CD14-positive monocyte (primary cell): ENCODE measurements at regions not wholly inside any gene's neighbourhood (a gene's known extent, or its start where the extent isn't known, plus 50 kb on each side); places are given as distances from the start of the nearest gene placed in this dataset.

Source experiments
- DNase-seq, 3 donors: peaks; one replicate each; pipeline ENCODE4 v3.0.0-alpha.2; 2011 to 2022
- H2AFZ ChIP-seq: 2 replicates; pipeline ENCODE4 v1.6.0; 2012; ENCODE audit warnings: mild to moderate bottlenecking, low read depth, low read length, inconsistent platforms; ENCODE audit not compliant: insufficient read depth, poor library complexity, severe bottlenecking
- H3K27ac ChIP-seq, 2 donors: 1 replicate in 1 of 2; 2 replicates in 1 of 2; pipeline ENCODE4 v1.5.1; 2012 to 2013; ENCODE audit warnings: low read length in 2 of 2, control low read depth in 1 of 2, inconsistent platforms in 1 of 2, low read depth in 1 of 2, mild to moderate bottlenecking in 1 of 2
- H3K27me3 ChIP-seq, 2 donors: one replicate each; pipeline versions ENCODE4 v1.6.0 to v1.6.1; 2011 to 2013; ENCODE audit warnings: low read length in 2 of 2; ENCODE audit not compliant: control insufficient read depth in 2 of 2, insufficient read depth in 2 of 2
- H3K36me3 ChIP-seq, 2 donors: replicated peaks in 1 of 2; 1 replicate in 1 of 2; 2 replicates in 1 of 2; pipeline versions ENCODE4 v1.5.1 to v1.6.1; 2012 to 2013; ENCODE audit warnings: low read length in 2 of 2, control low read depth in 1 of 2, inconsistent platforms in 1 of 2, mild to moderate bottlenecking in 1 of 2; ENCODE audit not compliant: insufficient read depth in 2 of 2, control insufficient read depth in 1 of 2
- H3K4me1 ChIP-seq, 2 donors: 1 replicate in 1 of 2; 2 replicates in 1 of 2; pipeline versions ENCODE4 v1.5.1 to v1.6.1; 2012 to 2013; ENCODE audit warnings: low read length in 2 of 2, control low read depth in 1 of 2, inconsistent platforms in 1 of 2, mild to moderate bottlenecking in 1 of 2, moderate library complexity in 1 of 2; ENCODE audit not compliant: insufficient read depth in 2 of 2, control insufficient read depth in 1 of 2
- H3K4me2 ChIP-seq: replicated peaks from 2 replicates; pipeline ENCODE3; 2012; ENCODE audit warnings: low read length, moderate library complexity, mild to moderate bottlenecking; ENCODE audit not compliant: poor library complexity, severe bottlenecking; ENCODE audit errors: extremely low read depth
- H3K4me3 ChIP-seq, 3 experiments: fragments of 200-600 bp in 1 of 3; sonication (generic) in 1 of 3; replicated peaks in 1 of 3; 1 replicate in 2 of 3; 2 replicates in 1 of 3; pipeline ENCODE4 v1.5.1; 2011 to 2013; ENCODE audit warnings: low read length in 3 of 3, mild to moderate bottlenecking in 3 of 3, control low read depth in 2 of 3, low read depth in 2 of 3, inconsistent platforms in 1 of 3, moderate library complexity in 1 of 3
- H3K79me2 ChIP-seq: 2 replicates; pipeline ENCODE4 v1.6.0; 2012; ENCODE audit warnings: mild to moderate bottlenecking, control low read depth, inconsistent platforms, low read length, moderate library complexity; ENCODE audit not compliant: insufficient read depth
- H3K9ac ChIP-seq: 2 replicates; pipeline ENCODE4 v1.6.0; 2017; ENCODE audit warnings: low read length, mild to moderate bottlenecking; ENCODE audit not compliant: insufficient read depth, poor library complexity, severe bottlenecking
- H3K9me3 ChIP-seq, 2 donors: replicated peaks in 1 of 2; 1 replicate in 1 of 2; 2 replicates in 1 of 2; pipeline versions ENCODE4 v1.5.1 to v1.6.1; 2012 to 2013; ENCODE audit warnings: low read length in 2 of 2, control low read depth in 1 of 2; ENCODE audit not compliant: control insufficient read depth in 1 of 2, insufficient read depth in 1 of 2
- H4K20me1 ChIP-seq: 2 replicates; pipeline ENCODE4 v1.6.0; 2012; ENCODE audit warnings: mild to moderate bottlenecking, low read length, control low read depth, moderate library complexity; ENCODE audit not compliant: insufficient read depth
- H3K27ac Mint-ChIP-seq, 7 donors: one replicate each; pipeline ENCODE4 v1.8.0; 2020; ENCODE audit warnings: mild to moderate bottlenecking in 7 of 7, mixed read lengths in 7 of 7, moderate library complexity in 6 of 7, inconsistent platforms in 2 of 7
- H3K27me3 Mint-ChIP-seq, 3 donors: one replicate each; pipeline ENCODE4 v1.8.0; 2021 to 2022; ENCODE audit warnings: low read depth in 3 of 3, mild to moderate bottlenecking in 3 of 3, mixed read lengths in 3 of 3, moderate library complexity in 3 of 3, inconsistent platforms in 1 of 3
- H3K36me3 Mint-ChIP-seq, 2 donors: one replicate each; pipeline ENCODE4 v1.8.0; 2020; ENCODE audit warnings: mixed read lengths in 2 of 2, inconsistent platforms in 1 of 2, mild to moderate bottlenecking in 1 of 2
- H3K4me1 Mint-ChIP-seq: one replicate; pipeline ENCODE4 v1.8.0; 2020; ENCODE audit warnings: mild to moderate bottlenecking, mixed read lengths
- H3K4me3 Mint-ChIP-seq, 2 donors: one replicate each; pipeline ENCODE4 v1.8.0; 2020; ENCODE audit warnings: mild to moderate bottlenecking in 2 of 2, mixed read lengths in 2 of 2, moderate library complexity in 1 of 2
- H3K9me3 Mint-ChIP-seq, 7 donors: one replicate each; pipeline ENCODE4 v1.8.0; 2020 to 2022; ENCODE audit warnings: mixed read lengths in 7 of 7, mild to moderate bottlenecking in 6 of 7, moderate library complexity in 6 of 7, inconsistent platforms in 2 of 7
- WGBS: methylation state at CpG from one replicate; pipeline ENCODE4 v1.1.5; 2013; ENCODE audit warnings: missing lambda C conversion rate; ENCODE audit not compliant: insufficient coverage; 5-methylcytosine and 5-hydroxymethylcytosine counted together
- intact Hi-C, 2 donors: fragments of 100-400 bp; cut with micrococcal nuclease; formaldehyde crosslinking; loops; one replicate each; pipeline versions ENCODE4 v1.15.0 to v1.15.1; 2023
- TF ChIP-seq, protein P1 (sequence below): fragments of 200-600 bp; IDR thresholded peaks from one replicate; pipeline ENCODE4 v1.8.0; 2022; ENCODE audit warnings: antibody characterized with exemption, mild to moderate bottlenecking

DNA sequence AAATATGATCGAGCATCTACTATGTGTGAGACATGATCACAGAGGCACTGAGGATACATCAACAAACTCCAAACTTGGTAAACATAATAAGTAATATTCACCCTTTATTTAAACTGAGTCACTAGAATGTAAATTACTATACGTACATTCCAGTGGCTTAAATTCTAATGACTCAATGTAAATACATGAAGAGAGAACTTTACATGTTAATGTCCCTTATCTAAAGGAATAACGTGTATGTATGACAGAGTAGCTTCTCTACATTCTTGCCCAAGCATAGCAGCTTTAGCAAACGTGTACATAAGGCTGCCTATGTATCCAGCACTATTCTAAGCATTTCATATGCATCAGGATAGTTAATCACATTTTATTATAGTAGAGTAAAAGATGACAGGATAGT is 111.8 kb upstream of the CYYR1 start:
- no peaks in the 10 kb centered on the region for H3K36me3 Mint-ChIP-seq
- no peaks in the 10 kb centered on the region for H3K27me3 ChIP-seq
- no peaks in the 10 kb centered on the region for H3K4me1 ChIP-seq
- no peaks in the 10 kb centered on the region for H3K4me1 Mint-ChIP-seq
- peaks cover 8 to 10% of the 10 kb centered on the region in 2 donors for H3K9me3 ChIP-seq
- no peaks in the 10 kb centered on the region for H4K20me1 ChIP-seq
- WGBS, result no CpG with 5 or more reads among the region's 4 CpGs
- intact Hi-C loops, result no loop called here
- no peak for DNase-seq
- H2AFZ ChIP-seq, result no peak overlapping the region
- no peak overlapping the region for H3K27ac ChIP-seq
- TF ChIP-seq, protein P1, sequence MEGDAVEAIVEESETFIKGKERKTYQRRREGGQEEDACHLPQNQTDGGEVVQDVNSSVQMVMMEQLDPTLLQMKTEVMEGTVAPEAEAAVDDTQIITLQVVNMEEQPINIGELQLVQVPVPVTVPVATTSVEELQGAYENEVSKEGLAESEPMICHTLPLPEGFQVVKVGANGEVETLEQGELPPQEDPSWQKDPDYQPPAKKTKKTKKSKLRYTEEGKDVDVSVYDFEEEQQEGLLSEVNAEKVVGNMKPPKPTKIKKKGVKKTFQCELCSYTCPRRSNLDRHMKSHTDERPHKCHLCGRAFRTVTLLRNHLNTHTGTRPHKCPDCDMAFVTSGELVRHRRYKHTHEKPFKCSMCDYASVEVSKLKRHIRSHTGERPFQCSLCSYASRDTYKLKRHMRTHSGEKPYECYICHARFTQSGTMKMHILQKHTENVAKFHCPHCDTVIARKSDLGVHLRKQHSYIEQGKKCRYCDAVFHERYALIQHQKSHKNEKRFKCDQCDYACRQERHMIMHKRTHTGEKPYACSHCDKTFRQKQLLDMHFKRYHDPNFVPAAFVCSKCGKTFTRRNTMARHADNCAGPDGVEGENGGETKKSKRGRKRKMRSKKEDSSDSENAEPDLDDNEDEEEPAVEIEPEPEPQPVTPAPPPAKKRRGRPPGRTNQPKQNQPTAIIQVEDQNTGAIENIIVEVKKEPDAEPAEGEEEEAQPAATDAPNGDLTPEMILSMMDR, result no peak
- H3K9me3 Mint-ChIP-seq, result peaks cover 0 to 19% (median 11%) of the 10 kb centered on the region in 7 donors
- no peaks in the 10 kb centered on the region for H3K36me3 ChIP-seq
- H3K4me3 ChIP-seq, result no peak overlapping the region
- no peak overlapping the region for H3K4me3 Mint-ChIP-seq
- no peak overlapping the region for H3K9ac ChIP-seq
- H3K79me2 ChIP-seq, result no peaks in the 10 kb centered on the region
- no peak overlapping the region for H3K27ac Mint-ChIP-seq
- no peak overlapping the region for H3K4me2 ChIP-seq
- peaks cover 0 to 3% (median 0%) of the 10 kb centered on the region in 3 donors for H3K27me3 Mint-ChIP-seq

DNA sequence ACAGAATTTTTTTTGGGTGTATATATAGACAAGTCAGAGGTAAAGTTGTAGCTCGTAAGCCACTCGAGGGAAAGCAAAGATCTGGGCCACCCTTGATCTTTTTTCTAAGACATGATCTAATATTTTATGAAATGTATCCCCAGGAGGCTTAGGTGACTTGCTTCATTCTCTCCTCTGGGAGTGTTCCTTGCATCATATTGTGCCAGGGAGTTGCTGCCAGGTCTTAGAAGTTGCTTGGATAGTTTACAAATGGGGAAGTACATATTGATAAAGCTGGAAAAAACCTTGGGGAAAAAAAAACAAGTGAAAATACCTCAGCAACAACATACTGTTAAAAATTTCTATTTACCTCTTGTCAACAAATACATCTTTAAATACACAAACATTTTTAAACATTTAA is 110.9 kb upstream of the CYYR1 start:
- WGBS, result no CpG with 5 or more reads among the region's 2 CpGs
- Mint-ChIP-seq H3K4me3 (no peak overlapping the region), H3K27ac (no peak overlapping the region), H3K27me3 (peaks cover 0 to 3% (median 0%) of the 10 kb centered on the region in 3 donors), H3K9me3 (peaks cover 0 to 12% (median 7%) of the 10 kb centered on the region in 7 donors), H3K4me1 (no peaks in the 10 kb centered on the region), H3K36me3 (no peaks in the 10 kb centered on the region)
- Histone ChIP-seq H3K4me3 (no peak overlapping the region), H3K9me3 (peaks cover 1 to 3% of the 10 kb centered on the region in 2 donors), H3K27ac (no peak overlapping the region), H4K20me1 (no peaks in the 10 kb centered on the region), H3K27me3 (no peaks in the 10 kb centered on the region), H3K4me2 (no peak overlapping the region), H3K9ac (no peak overlapping the region), H3K4me1 (no peaks in the 10 kb centered on the region), H2AFZ (no peak overlapping the region), H3K36me3 (no peaks in the 10 kb centered on the region), H3K79me2 (no peaks in the 10 kb centered on the region)
- TF ChIP-seq, protein P1, result no peak
- intact Hi-C loops, result no loop called here
- no peak for DNase-seq
